IPS-NIHi11 (cell line): ENCODE measurements at regions not wholly inside any gene's neighbourhood (a gene's known extent, or its start where the extent isn't known, plus 50 kb on each side); places are given as distances from the start of the nearest gene placed in this dataset.

Experiments used
- DNase-seq: peaks from one replicate; pipeline ENCODE4 v3.0.0; 2012; ENCODE audit warnings: mixed read lengths, low spot score

DNA sequence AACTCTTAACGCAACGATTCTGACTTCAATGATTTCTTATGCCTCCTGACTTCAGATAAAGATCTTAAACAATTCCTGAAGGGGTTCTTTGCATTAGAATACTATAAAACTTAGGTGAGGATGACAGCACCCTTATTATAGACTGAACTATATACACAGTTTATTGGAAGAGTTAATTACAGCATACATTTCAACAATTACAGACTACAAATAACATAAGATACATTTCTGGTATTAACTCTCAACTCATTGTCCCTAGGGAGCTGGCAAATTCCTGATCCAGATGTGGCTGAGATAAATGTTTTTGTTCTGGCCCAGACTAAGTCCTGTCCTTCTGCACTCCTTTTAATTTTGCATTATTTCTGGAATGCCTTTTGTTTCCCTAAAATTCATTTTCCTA is 155.5 kb upstream of the TMC3 start:
- DNase-seq, result no peak

DNA sequence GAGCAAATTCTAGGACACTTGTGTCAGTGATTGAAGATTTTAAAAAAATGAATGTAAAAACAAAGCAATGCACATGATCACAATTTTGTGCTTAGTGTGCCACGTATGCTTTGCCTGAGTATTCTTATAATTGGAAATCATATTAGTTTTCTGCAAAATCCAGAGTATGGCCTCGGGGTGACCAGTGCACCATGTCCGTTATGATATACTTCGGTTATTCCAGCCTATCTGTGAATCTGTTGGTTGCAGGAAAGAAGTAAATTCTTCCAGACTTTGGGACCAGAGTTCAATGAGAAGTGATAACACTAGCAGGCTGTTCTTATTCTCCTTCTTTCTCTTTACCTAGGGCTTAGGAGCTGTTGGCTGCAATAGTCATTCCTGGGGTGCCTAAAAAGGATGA is 152.0 kb upstream of the TMC3 start:
- no peak for DNase-seq

DNA sequence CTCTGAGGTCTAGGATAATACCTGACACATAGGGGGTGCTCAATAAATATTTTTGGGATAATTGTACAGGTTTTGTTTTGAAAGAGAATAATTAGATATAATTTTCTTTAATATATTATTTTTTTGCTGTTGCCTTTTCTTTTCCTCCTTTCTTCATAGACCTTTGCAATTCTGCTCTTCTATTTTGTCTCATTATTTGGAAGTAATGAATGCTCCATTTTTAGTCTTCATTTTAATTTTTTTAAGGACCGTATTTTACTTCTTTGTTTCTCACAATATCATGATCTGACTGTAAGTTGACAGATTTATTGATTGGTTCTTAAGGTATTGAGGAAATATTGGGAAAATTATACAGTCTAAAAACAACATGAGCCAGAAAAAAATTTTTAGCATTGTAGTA is 150.5 kb upstream of the TMC3 start:
- DNase-seq, result no peak

DNA sequence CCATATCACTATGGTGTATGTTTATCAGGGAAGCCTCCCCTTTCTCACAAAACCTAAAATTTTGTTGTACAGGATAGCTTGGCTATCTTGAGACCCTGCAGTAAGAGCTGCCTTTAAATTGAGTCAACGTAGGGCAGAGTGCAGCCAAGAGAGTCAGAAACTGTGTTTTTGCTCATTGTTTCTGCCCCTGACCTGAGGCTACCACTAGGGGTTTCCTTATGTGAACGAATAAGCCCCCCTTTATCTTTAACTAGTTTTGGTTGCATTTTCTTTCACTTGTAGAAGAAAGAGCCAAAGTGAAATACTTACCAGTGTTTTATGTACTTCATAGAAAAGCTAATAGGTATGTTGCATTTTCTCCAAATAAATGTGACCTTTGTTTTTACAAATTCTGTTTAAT is 149.9 kb upstream of the TMC3 start:
- DNase-seq, result no peak

DNA sequence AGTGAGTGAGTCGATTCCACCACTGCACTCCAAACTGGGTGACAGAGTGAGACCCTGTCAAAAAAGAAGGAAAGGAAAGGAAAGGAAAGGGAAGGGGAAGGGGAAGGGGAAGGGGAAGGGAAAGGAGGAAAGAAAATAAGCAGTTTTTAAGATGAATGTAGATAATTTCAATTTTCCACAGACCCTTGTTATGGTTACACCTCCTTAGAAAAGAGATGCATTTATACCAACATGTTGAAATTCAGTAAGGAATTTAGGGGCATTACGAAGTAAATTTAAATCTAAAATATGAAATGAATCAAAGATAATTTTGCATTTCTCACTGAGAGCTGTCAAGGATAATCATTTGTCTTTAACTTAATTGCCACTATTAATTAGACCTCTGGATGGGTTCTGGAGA is 146.5 kb upstream of the TMC3 start:
- no peak for DNase-seq

DNA sequence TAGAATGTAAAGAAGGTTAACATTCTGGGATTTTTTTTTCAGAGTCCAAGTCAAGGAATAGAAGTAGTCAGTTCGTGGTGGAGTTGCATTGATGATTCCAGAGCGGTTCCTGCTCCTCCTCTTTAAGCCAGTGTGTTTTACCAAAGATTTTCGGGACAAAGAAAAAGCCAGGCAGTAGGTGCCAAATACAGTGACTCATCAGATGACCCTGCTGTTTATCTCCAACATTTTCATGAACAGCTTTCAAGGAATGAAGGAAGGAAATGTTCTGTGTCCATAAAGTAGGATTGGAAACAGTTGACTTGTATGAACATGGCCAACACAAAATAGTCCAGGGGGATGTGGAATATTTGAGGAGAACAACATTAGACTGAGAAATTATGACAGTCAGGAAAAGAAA is 142.4 kb upstream of the TMC3 start:
- DNase-seq, result no peak

DNA sequence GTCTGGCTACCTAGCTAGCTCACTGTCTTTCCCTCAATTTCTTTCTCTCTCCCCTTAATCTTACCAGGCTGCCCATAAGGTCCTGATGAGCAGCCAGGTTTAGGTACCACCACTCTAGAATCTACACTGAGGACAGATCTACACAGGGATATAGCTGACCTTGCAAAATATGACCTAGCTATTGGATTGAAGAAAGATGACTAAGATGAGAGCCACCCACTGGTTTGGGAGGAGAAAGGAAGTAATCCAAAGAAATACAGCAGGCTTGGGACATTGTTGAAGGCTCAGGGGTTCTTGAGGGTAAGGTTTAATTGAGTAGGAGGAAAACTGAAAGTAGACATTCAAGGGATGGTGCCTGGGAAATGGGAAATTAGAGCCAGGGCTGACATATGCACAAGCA is 142.0 kb upstream of the TMC3 start:
- no peak for DNase-seq

DNA sequence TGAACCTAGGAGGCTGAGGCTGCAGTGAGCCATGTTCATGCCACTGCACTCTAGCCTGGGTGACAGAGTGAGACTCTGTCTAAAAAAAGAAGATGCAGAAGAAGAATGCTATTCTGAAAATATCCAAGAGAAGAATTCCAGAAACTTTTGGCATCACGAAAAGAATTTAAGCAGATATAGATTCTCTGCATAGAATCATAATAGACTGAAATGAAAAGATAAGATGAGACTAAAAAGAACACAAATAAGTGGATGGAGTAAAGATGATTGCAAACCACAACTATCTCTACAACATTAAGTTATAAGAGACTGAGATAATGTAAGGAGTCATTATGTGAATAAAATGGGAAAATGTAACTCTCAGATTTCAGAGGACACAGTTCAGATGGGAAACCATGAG is 140.7 kb upstream of the TMC3 start:
- DNase-seq, result no peak

DNA sequence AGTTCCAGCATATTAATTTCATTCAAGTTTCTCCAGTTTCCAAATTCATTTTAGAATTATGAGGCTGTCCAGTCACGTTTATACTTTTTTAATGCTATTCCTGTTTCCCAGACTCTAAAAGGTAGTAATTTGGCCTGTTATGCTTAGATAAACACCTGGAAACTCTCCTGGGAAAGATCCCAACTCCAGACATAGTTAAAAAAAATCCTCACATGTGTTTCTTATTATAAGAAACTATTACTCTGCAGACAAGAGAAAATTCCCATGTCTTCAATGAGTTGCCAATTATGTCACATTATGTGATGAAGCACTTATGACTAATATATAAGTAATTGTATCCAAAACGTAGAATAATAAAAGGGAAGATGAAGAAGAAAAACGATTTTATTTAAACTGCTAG is 137.1 kb upstream of the TMC3 start:
- no peak for DNase-seq

DNA sequence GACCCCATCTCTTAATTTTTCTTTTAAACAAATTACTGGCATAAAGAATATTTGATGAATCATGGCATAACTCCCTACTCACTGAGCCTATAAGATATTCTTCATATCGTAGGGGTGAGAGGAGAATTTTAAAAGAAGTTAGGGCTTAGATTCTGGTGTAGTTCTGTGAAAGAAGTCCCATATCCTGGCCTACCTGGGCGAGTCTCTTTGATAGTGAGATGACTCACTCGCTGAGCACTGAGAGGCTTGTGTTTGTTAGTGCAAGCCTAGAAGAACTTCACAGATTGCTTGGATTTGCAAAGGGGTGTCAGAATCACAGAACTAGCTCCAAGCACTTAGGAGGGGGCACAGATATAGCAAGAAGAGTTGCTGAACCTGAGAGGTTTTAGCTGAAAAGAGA is 133.8 kb upstream of the TMC3 start:
- DNase-seq, result no peak

DNA sequence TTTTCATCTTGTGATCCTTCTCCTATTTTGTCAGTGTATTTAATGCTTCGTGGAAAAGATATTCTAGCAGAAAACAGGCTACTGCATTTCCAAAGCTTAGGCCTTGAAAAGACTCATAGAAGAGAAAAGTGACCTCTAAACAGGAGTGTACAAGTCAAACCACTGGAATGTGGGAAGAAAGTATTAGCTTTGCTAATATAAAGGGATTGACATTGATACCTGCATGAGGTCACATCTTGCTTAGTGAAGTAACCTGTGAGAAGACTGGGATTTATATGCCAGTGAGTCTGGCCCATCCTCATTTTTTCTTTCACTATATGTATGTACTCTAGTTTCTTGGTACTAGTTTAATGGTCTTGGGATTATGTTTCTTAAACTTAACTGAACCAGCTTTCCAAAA is 132.9 kb upstream of the TMC3 start:
- DNase-seq, result no peak

DNA sequence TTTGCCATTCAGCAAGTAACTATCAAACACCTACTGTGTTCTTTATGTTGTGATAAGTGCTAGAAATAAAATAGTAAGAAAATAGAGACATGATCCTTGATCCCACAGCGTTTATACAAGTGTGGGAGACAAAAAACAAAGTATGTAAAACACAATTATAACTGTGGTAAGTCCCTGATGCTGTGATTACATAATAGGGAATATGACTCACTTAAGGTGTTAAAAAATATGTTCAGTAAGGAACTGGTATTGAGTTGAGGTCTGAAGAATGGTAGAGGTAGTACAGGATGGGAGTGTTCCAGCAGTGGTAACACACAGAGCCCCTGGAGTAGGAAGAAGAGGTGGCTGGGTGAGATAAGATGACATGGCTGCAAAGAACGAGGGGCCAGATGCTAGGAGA is 132.1 kb upstream of the TMC3 start:
- no peak for DNase-seq

DNA sequence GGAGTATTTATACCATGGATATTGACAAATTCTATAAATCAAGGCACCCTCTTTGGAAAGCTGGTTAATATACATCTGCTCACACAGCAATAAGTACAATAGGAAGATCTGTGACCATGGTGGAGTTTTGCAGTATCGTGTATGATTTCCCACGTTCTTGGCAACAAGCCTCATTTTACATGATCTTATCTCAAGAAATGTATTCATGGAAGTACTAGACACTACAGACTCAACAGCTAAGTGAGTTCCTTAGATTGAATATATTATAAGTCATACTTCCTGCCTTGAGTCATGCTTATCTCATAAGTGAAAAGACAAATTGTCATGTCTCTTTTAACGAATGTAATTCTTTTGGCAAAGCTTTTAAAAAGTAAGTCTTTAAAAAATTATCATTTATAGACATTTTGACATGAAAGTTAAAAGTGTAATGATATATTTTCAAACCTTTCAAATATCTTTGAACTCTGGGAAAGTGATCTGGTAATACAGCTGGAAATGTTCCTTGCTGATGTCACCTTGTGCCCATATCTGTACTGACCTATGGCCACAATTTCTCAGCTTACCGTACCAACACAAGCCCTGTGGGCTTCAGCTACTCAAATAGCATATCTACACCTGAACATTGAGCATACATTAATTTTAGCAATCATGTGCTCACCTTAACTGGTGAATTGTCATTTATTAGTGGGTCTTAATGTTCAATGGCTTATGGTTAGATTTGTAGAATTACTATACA is 130.3 kb upstream of the TMC3 start:
- DNase-seq, result no peak

DNA sequence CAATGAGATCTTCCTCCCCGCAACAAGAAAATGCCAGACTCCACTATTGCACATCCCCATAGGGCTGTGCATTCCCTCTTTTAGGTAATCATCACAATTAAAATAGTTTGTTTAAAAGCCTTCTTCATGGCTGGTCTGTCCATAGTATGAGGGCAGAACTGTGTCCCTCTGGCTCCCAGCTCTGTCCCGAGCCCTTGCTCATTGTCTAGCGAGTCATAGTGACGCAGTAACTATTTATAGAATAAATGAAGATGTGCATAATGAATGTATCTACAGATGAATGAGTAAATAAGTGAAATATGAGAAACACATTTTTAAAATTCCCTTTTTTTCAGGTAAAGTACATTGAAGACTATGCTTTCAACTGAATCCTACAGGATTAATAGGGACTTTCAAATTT is 128.4 kb upstream of the TMC3 start:
- no peak for DNase-seq

DNA sequence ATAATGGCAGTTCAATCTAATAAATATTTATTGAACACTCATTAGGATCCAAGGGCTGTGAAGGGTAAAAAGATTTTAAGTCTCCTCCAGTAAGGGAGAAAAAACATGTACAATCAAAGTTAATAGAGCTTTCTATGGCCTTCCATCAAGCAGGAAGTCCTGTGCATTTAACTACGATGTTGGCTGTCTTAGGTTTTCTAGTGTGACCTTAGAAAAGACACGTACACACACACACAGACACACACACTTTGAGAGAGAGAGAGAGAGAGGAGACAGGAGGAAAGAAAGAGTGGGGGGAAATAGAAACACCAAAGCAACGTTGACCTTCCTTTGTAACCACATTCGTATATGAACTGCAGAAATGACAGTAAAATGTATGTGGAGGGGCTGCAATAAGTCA is 126.1 kb upstream of the TMC3 start:
- no peak for DNase-seq

DNA sequence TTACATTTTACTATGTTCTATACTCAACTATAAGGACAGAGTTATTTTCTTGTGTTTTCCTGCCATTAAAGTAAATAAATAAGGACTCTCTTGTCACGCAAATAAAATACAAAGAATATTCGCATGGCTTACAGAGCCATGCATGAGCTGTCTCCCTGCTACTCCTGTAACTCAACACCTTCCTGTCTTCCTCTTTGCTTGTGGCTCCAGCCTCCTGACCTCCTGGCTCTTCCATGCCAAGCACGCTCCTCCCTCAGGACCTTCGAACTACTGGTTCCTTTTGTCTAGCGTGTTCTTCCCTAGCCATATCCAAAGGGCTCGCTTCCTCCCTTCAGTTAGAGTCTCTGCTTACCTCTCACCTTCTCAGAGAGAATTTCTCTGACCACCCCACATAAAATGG is 124.3 kb upstream of the TMC3 start:
- DNase-seq, result no peak

DNA sequence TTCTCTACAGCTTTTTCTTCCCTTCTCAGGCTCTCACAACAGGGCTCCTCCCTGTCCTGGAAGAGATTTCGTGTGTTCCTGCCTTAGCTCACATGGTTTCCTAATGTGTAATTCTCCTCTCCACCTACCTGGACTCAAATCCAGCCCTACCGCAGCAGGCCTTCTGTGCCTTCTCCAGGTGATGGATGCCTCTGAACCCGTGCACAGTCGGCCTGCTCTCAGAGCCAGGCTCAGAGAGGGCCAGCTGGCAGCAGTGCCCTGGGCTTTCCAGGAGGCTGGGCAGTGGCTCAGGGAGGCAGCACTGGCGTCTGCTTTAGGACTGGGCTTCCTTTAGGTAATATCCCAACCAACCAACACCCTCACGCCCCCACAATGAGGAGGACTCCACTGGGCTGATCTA is 123.2 kb upstream of the TMC3 start:
- DNase-seq, result no peak

DNA sequence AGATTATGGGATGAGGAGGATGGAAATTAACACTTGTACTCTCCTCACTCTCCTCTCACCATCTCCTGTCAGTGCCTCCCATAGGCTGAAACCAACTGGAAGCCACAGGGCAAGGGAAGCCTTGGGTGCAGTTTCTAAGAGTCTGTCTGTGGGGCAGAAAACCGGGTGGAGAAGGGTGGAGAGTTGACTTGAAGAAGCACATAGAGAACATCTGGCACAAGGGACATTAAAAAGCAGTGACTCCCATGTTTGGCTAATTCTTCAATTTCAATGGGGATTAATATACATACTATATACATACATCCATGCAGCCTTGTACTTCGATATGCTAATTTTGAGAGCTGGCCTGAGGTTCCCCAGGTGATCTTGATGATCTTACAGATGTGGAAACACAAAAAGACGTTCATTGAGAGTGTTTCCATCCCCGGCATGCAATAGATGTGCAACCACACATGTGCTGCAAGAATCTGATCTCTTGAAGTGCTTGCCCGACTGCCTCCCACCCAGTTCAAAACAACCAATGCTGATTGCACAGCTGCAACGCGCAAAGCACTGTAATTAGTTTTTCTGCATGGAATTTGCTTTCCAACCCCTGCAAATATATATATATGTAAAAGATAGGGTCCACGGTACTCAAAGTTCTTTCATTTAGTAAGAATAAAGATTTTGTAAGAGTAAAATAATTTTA is 121.9 kb upstream of the TMC3 start:
- no peak for DNase-seq

DNA sequence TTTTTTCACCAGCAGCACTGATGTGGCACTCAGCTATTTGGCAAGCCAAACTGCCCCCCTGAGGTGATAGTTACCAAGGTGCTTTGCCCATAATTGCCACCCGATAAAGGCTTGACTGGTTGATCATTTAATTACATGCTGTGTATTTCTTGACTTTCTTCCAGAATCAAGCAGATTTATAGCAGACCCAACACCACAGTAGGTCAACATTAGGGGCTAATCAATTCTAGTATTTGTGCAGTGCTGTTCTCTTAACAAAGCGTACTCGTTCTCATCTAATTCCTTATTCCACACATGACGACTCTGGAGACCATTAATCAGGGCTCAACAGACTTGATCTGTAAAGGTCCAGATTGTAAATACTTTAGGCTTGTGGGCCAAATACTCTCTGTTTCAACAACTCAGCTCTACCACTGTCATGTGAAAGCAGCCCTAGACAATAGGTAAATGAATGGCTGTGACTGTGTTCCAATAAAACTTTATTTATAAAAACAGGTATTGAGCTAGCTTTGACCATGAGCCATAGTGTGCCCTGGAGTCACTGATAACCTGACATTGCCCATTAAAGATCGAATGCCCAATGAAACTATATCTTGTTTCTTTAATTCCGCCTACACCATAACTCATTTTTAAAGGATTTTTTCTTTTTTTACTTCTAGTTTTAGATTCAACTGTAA is 119.1 kb upstream of the TMC3 start:
- DNase-seq, result no peak

DNA sequence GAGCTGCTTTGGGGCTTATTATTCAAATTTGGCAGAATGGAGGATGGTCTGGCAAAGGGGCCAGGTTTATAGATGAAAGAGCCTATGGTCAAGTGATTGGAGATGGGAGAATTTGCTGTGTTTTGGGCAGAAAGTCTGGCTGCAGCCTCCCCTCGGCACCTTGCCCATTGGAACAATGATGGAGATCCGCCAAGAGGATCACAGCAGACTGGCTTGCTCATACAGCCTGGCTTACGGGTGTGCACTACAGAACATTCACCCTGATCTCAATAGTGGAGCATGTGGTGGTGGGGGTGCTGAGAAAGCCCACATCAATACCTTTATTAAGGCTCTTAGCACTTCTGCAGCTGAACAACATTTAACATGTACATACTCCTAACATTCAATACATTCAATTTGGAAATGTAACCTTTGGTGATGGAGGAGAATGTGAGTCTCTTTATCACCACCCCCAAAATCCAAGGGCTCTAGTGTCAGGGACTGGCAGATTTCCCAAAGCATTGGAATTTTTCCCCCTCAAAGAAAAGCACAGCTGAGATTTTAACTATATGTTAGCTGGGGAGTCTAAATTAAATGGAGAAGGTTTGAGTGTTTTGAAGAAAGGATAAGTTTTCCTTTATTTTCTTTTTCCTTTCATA is 118.4 kb upstream of the TMC3 start:
- DNase-seq, result no peak

DNA sequence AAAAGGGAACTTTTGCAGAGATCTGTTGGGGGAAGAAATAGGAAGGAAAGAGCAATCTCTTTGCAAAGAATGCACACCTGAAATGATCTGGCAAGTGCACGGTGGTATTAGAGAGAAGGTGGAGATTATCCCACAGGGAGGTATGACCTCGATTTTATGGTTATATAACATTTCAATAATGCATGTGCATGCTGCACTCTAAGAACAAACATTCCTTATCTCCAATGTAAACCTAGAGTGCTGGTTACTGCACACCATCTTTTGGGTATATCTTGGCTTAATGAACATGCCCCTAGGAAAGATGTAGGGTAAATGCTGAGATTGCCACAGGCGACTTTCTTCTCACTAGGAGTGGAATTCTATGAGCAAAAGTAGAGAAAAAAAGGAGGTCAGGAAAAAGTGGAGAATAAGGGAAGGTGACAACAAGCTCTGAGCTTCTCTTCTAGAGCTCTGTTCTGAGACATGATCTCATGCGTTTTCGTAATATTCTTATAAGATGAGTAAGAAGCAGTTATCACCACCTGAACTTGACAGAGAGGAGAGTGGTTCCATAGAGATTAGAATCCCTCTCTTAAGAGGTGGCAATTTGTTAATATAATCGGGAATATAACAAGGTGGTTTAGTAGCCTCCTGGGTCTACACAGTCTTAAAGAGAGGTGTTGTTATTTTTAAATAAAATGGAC is 117.5 kb upstream of the TMC3 start:
- no peak for DNase-seq

DNA sequence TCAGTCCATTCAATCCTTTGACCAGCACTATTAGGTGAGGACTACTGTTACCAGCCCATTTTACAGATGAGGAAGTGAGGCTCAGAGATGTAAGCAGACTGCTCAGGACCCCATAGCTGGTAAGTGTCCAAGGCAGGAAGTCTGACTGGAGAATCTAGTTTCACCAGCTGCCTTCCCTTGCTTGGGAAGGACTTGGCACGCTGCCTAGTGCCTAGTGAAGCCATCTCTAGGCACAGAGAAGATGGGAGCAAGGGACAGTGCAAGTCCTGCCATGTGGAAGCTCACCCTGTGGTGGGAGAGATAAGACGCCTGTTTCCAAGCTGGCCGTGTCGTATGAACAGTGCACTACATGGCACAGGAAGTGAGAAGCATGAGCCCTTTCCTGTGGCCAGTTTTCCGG is 111.8 kb upstream of the TMC3 start:
- no peak for DNase-seq
